DMS 273 (cell line): ENCODE measurements at regions not wholly inside any gene's neighbourhood (a gene's known extent, or its start where the extent isn't known, plus 50 kb on each side); places are given as distances from the start of the nearest gene placed in this dataset.

Experiments used
- DNase-seq: peaks from one replicate; lab custom pipeline; 2025; ENCODE audit not compliant: unreplicated experiment; lab: John Stamatoyannopoulos, UW

- DNase-seq, result no peak
Observed at GRCh38 chr13:47457626-47458025, 543.4 kb downstream of the SUCLA2 start.

- no peak for DNase-seq
Observed at GRCh38 chr13:47455626-47456025, 545.4 kb downstream of the SUCLA2 start.

GRCh38 chr13:47454986-47455385 is 546.1 kb downstream of the SUCLA2 start:
- DNase-seq, result no peak

- no peak for DNase-seq
Observed at GRCh38 chr13:47437406-47437805, 540.6 kb upstream of the HTR2A start.

- DNase-seq, result no peak
Observed at GRCh38 chr13:47433461-47434005, 536.7 kb upstream of the HTR2A start.

- DNase-seq, result no peak
Observed at GRCh38 chr13:47426126-47426849, 529.4 kb upstream of the HTR2A start.

GRCh38 chr13:47421525-47421924 is 524.7 kb upstream of the HTR2A start:
- no peak for DNase-seq

GRCh38 chr13:47420568-47420967 is 523.7 kb upstream of the HTR2A start:
- no peak for DNase-seq

GRCh38 chr13:47420020-47420419 is 523.2 kb upstream of the HTR2A start:
- no peak for DNase-seq

- DNase-seq, result no peak
Observed at GRCh38 chr13:47418206-47418920, 521.5 kb upstream of the HTR2A start.

GRCh38 chr13:47417485-47417884 is 520.6 kb upstream of the HTR2A start:
- DNase-seq, result no peak

- DNase-seq, result no peak
Observed at GRCh38 chr13:47415048-47415447, 518.2 kb upstream of the HTR2A start.

- DNase-seq, result no peak
Observed at GRCh38 chr13:47413526-47413925, 516.7 kb upstream of the HTR2A start.

- no peak for DNase-seq
Observed at GRCh38 chr13:47413112-47413511, 516.3 kb upstream of the HTR2A start.

- no peak for DNase-seq
Observed at GRCh38 chr13:47409778-47410177, 512.9 kb upstream of the HTR2A start.

GRCh38 chr13:47408546-47409319 is 511.9 kb upstream of the HTR2A start:
- DNase-seq, result no peak

- DNase-seq, result no peak
Observed at GRCh38 chr13:47407808-47408207, 511.0 kb upstream of the HTR2A start.

- no peak for DNase-seq
Observed at GRCh38 chr13:47399599-47399998, 502.7 kb upstream of the HTR2A start.

GRCh38 chr13:47397739-47398138 is 500.9 kb upstream of the HTR2A start:
- no peak for DNase-seq

GRCh38 chr13:47396915-47397314 is 500.1 kb upstream of the HTR2A start:
- DNase-seq, result no peak

GRCh38 chr13:47374741-47375140 is 477.9 kb upstream of the HTR2A start:
- no peak for DNase-seq

GRCh38 chr13:47372751-47373150 is 475.9 kb upstream of the HTR2A start:
- DNase-seq, result no peak
